GM13977 (cell line): ENCODE measurements at regions not wholly inside any gene's neighbourhood (a gene's known extent, or its start where the extent isn't known, plus 50 kb on each side); places are given as distances from the start of the nearest gene placed in this dataset.

Experiments used
- DNase-seq: peaks from one replicate; pipeline ENCODE4 v3.0.0; 2012; ENCODE audit warnings: low spot score
- CTCF ChIP-seq: IDR thresholded peaks from 2 replicates; pipeline ENCODE4 v1.5.1; 2012; ENCODE audit warnings: mild to moderate bottlenecking, control low read depth; ENCODE audit not compliant: insufficient read depth; ENCODE audit errors: extremely low read depth, missing control alignments
- in situ Hi-C: fragments of 300-500 bp; cut with MboI; formaldehyde crosslinking; loops from one replicate; pipeline ENCODE4 v1.12.0; 2022; ENCODE audit warnings: low sequenced_read_pairs, low pct_unique_long_range_greater_than_20kb, mixed read lengths, inconsistent platforms; ENCODE audit not compliant: unreplicated experiment

DNA sequence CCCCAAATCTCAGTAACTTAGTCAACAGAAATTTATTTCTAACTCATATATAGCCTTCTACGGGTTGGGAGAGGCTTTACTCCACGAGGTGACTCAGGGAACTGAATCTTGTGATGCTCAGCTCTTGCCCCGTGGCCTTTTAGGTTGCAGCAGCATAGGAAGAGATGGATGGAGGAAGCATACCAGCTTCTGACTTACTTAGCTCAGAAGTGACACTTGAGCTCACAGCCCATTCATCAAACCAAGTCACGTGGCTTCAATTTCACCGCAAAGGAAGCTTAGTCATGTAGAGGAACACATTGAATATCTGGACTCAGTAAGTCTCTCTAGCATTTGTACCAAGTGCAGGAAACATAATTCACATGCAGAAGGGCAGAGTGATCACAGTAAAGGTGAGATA is 124.1 kb upstream of the KCNN2 start:
- no peak for DNase-seq
- TF ChIP-seq CTCF: no peak
- in situ Hi-C loops: no loop called here

GRCh38 chr5:114238771-114239313 is 123.0 kb upstream of the KCNN2 start:
- TF ChIP-seq CTCF: no peak
- DNase-seq: no peak
- in situ Hi-C loops: no loop called here

DNA sequence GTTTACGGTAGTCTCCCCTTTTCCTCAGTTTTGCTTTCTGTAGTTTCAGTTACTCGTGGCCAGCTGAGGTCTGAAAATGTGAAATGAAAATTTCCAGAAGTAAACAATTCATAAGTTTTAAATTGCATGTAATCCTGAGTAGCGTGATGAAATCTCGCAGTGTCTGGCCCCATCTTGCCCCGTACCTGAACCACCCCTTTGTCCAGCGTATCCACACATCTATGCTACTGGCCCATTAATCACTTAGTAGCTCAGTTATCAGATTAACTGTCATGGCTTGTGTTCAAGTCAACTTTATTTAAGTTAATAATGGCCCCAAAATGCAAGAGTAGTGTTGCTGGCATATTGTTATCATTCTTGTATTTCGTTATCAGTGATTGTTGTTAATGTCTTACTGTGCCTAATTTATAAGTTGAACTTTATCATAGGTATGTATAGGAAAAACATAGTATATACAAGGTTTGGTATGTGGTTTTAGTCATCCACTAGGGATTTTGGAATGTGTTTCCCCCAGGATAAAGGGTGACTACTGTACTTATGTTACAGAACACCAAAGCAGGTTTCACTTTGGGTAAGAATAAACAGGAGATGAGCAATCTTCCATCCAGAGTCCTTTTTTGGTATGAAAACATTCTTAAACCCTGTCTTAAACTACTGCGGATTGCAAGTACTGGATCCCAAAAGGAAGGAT is 118.4 kb upstream of the KCNN2 start:
- no peak for TF ChIP-seq CTCF
- DNase-seq: no peak
- in situ Hi-C loops: no loop called here

- no peak for DNase-seq
- no peak for TF ChIP-seq CTCF
- in situ Hi-C loops: no loop called here
These were observed 117.9 kb upstream of the KCNN2 start for GRCh38 chr5:114243972-114244317.

GRCh38 chr5:114249823-114250222 is 112.0 kb upstream of the KCNN2 start:
- in situ Hi-C loops: no loop called here
- TF ChIP-seq CTCF: no peak
- DNase-seq: no peak

DNA sequence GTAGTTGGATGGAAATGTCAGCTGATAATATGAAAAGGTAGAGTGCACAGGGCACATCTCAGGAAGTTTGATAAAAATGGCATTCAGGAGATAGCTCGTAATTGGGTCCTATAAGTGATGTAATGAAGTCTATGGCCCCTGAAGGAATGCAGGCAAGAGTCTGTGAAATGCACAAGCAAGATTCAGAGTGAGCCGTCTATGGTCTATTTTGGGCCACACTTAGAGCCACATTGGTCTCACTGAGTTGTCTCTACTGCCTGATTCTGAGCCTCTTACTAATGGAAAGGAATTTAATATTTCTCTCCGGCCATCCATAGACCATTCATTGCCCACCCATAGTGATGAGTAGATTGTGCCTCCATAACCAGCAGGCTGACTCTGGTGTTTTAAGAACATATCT is 111.3 kb upstream of the KCNN2 start:
- no peak for DNase-seq
- in situ Hi-C loops: no loop called here
- no peak for TF ChIP-seq CTCF
